Kidney epithelial cell (primary cell): ENCODE measurements at regions not wholly inside any gene's neighbourhood (a gene's known extent, or its start where the extent isn't known, plus 50 kb on each side); places are given as distances from the start of the nearest gene placed in this dataset.

Experiments
- DNase-seq: peaks from one replicate; pipeline ENCODE4 v3.0.0-alpha.2; 2010; ENCODE audit warnings: low read depth
- H3K27me3 ChIP-seq: 2 replicates; pipeline ENCODE4 v1.6.0; 2011; ENCODE audit warnings: low read length; ENCODE audit not compliant: control insufficient read depth, insufficient read depth
- H3K36me3 ChIP-seq: 2 replicates; pipeline ENCODE4 v1.5.1; 2011; ENCODE audit warnings: low read length; ENCODE audit not compliant: control insufficient read depth, insufficient read depth
- H3K4me3 ChIP-seq: 2 replicates; pipeline ENCODE4 v1.5.1; 2011; ENCODE audit warnings: low read depth, mild to moderate bottlenecking, control low read depth, low read length
- CTCF ChIP-seq: IDR thresholded peaks from 2 replicates; pipeline ENCODE4 v1.5.1; 2011; ENCODE audit warnings: mild to moderate bottlenecking, moderate library complexity, low read length, control low read depth, inconsistent platforms; ENCODE audit not compliant: insufficient read depth, poor library complexity, severe bottlenecking

GRCh38 chr20:23179766-23180403, 93.8 kb upstream of the CD93 start:
- Histone ChIP-seq H3K4me3 (no peak overlapping the region), H3K27me3 (no peaks in the 10 kb centered on the region), H3K36me3 (no peaks in the 10 kb centered on the region)
- no peak for DNase-seq
- no peak for TF ChIP-seq CTCF

- no peaks in the 10 kb centered on the region for H3K36me3 ChIP-seq
- no peak for DNase-seq
- no peak overlapping the region for H3K4me3 ChIP-seq
- no peak for TF ChIP-seq CTCF
- H3K27me3 ChIP-seq = no peaks in the 10 kb centered on the region
Observed at GRCh38 chr20:23178806-23179205, 92.7 kb upstream of the CD93 start.

GRCh38 chr20:23174821-23175220, 88.7 kb upstream of the CD93 start:
- no peak for TF ChIP-seq CTCF
- no peak overlapping the region for H3K4me3 ChIP-seq
- DNase-seq = no peak
- H3K27me3 ChIP-seq = no peaks in the 10 kb centered on the region
- no peaks in the 10 kb centered on the region for H3K36me3 ChIP-seq

DNA sequence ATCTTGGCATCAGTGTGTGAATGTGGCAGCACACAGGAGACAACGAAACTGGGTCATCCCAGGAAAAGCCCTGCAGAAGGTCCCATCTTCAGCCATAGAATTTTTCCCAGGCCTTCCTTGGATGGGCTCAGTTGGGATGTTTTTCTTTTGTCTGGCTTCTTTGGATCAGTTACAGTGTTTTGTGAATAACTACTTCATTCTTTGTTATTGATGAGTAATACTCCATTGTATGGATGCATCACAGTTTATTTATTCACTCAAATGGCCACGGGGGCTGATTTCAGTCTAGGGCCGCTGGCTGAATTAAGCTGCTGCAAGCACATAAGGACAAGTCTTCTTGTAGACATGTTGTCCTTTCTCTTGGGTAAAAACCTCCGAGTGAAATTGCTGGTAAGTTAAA, 81.3 kb upstream of the CD93 start:
- H3K4me3 ChIP-seq = no peak overlapping the region
- no peak for TF ChIP-seq CTCF
- no peak for DNase-seq
- no peaks in the 10 kb centered on the region for H3K36me3 ChIP-seq
- no peaks in the 10 kb centered on the region for H3K27me3 ChIP-seq

GRCh38 chr20:23166563-23166962, 80.4 kb upstream of the CD93 start:
- no peak for DNase-seq
- Histone ChIP-seq H3K36me3 (no peaks in the 10 kb centered on the region), H3K27me3 (no peaks in the 10 kb centered on the region), H3K4me3 (no peak overlapping the region)
- TF ChIP-seq CTCF = no peak

DNA sequence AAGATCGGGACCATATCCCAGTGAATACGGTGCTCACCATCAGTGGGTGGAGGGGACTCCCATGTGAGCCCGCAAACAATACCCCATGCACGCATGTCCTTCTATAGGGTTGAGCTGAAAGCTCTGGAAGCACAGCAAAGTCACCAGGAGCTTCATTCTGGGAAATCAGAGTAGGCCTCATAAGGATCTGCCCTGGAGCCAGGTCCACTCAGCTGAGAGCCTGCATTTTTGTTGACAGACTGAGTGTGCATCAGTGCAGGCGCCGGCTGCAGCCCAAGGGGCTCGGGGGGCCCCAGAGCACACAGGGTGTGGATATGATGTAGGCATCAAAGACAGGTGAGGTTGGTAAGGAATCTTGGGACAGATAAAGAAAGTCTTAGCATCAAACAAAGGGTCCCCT, 79.8 kb upstream of the CD93 start:
- Histone ChIP-seq H3K36me3 (no peaks in the 10 kb centered on the region), H3K4me3 (no peak overlapping the region), H3K27me3 (no peaks in the 10 kb centered on the region)
- no peak for TF ChIP-seq CTCF
- DNase-seq = no peak
